ENCODE measurements at regions not wholly inside any gene's neighbourhood (a gene's known extent, or its start where the extent isn't known, plus 50 kb on each side); places are given as distances from the start of the nearest gene placed in this dataset.
A peak's percentile ranks its signal among the peaks of the same experiment; 100 is the strongest.
"Not testable (repeated sequence)": the region's sequence is repeated elsewhere in the genome, so short reads cannot be mapped to it uniquely, and the experiment has no call there.

DNA sequence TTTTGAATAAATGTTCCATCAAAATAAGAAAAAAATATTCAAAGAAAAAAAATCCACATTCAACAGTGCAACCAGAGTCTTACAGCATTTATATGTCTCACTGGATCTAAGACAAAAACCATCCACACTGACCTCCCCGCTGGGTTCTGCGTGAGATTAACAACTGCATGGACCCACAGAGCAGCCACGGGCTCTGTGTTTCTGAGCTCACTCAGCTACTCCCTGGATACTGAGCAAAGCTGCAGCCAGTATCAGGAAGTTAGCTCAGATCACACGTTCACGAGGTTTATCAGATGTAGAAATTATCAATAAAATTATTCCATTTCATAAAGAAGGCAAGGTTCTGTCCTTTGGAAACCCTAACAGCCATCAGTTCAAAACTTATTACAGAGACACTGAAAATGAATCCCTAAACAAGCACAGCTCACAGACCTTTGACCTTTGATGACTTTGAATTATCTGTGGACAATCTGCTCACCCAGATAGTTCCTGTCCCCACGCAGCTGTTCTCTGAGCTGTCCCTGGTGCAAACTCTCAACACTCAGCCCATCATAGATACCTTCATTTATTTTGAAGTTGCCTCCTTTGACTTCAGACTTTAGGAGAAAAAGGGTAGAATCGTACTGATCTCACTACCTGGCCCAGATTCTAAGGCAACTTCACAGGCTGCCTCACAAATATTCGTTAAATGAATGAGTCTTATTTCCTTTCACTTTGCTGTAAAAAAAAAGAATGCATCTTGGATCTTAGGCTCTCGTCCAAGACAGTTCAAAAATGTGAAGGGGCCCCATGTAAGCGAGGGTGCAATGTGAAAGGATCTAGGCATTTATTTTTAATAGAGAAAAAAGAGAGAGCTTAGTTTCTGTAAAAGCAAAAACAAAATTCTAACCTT lies 67.7 kb upstream of the SVIL start:
- DNase-seq (ENCODE audit: low read depth in 4 of 4, low spot score in 2 of 4): no peak

DNA sequence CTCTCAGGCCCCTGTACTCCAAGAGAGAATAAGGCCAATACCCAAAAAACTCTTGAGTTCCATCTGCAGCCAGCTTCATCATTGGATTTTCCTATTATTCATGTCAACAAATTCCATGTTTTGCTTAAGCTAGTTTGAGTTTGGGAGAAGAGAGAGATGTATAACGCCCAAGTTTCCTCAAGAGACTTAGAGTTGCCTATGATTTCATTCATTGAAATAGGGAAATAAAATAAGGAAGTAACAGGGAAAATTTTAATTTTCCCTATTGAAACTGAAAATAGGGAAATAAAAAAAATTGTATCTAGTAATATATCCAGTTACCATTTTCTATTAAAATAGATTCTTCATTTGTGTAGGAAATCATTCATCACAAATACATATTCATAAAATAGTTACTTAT lies 66.5 kb upstream of the SVIL start:
- no peak for DNase-seq (ENCODE audit: low read depth in 4 of 4, low spot score in 2 of 4)

DNA sequence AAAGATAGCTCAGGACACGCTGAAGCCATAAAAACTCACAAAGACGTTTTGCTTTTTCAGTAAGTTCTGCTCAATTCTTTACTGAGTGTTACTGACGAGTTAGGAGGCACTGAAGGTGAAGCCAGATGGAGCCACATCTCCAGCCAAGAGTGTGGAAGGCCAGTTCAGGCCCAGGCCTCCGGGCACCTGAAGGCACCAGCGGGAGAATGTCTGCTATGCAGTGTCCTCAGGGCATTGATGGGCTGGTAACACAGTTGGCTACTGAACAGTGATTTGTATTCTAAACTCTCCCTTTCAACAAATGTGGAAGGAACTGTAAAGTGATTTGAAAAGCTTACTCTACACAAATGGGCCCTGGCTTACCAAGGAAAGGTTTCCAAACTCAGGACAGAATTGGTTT lies 64.8 kb upstream of the SVIL start:
- no peak for DNase-seq (ENCODE audit: low read depth in 4 of 4, low spot score in 2 of 4)

DNA sequence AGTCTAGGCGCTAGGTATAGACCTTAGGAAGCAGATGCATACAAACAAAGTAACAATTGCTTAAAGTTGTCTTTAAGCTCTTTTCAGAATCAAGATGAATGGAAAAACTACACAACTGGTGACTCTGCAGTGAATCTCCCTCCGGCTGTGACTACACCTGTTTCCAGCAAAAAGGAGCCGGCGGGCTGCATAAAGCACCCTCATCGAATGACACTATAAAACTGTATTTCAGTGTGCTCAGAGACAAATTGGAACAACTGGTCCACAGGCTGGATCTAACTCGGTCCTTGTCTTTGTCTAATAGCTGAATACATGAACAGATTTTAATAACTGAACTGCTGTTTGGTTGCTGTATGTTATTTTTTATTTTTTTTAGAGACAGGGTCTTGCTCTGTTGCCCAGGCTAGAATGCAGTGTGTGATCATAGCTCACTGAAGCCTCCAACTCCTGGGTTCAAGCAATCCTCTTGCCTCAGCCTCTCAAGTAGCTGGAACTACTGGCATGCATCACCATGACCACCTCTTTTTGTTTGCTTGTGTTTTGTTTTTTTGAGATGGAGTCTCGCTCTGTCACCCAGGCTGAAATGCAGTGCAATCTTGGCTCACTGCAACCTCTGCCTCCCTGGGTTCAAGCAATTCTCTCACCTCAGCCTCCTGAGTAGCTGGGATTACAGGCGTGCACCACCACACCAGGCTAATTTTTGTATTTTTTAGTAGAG lies 64.2 kb upstream of the SVIL start:
- DNase-seq (ENCODE audit: low read depth in 4 of 4, low spot score in 2 of 4): no peak

- DNase-seq (ENCODE audit: low read depth in 4 of 4, low spot score in 2 of 4): not testable (repeated sequence)
Observed at GRCh38 chr10:29696581-29696980, 61.8 kb upstream of the SVIL start.

DNA sequence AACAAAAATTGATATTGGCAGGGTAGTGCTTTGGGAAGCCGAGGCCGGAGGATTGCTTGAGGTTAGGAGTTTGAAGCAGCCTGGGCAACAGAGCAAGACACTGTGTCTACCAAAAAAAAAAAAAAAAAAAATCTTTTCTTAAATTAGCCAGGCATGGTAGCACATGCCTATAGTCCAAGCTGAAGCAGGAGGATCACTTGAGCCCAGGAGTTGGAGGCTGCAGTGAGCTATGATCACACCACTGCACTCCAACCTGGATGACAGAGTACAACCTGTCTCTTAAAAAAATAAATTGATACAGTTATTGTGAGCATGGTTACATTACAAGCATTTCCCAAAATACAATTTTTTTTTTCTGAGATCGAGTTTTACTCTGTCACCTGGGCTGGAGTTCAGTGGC lies 59.4 kb upstream of the SVIL start:
- DNase-seq (ENCODE audit: low read depth in 4 of 4, low spot score in 2 of 4): no peak

GRCh38 chr10:29692121-29692539 lies 57.4 kb upstream of the SVIL start:
- DNase-seq (ENCODE audit: low read depth in 4 of 4, low spot score in 2 of 4): no peak

DNA sequence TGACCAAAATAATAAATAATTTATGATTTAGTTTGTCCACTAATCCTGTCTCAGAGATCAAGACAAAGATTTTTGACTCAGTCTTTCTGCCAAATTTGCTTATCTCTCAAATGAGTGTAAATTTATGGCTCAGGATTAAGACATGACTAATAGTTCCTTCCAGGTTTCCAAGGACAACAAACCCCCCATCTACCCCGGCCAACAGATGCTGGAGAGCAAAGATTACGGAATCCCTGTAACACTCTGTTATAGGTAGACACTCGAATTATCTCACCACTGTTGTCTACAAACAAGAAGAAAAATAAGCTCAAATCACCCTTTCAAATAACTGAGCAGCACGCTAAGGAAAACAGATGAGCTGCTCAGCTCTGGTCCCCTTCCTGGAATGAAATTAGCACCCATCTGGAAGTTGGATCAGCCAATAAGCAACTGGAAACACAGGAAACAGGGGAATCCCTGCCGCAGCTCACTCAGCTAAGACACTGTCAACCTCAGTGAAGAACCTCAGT lies 56.8 kb upstream of the SVIL start:
- DNase-seq (ENCODE audit: low read depth in 4 of 4, low spot score in 2 of 4): no peak

GRCh38 chr10:29689001-29689400 lies 54.2 kb upstream of the SVIL start:
- DNase-seq (ENCODE audit: low read depth in 4 of 4, low spot score in 2 of 4): no peak

DNA sequence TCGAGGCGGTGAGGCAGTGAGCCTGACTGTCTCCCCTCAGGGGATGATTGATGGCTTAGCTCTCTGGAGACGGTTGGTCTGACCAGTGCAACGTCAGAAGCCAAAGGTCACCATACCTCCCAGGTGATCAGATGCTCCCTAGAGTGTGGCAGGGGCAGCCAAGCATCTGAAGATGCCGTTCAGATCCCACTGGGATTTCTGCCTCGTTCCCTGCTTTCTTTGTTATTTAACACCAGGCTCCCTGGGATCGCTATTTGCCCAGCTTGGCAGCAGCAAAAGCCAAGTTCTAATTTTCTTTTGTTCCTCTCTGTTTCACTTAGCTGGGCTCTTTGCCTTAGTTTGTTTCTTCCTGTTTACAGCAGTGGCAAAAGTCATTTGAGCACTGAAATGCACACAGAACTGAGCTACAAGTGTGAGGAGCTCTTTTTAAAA lies 53.5 kb upstream of the SVIL start:
- DNase-seq (ENCODE audit: low read depth in 4 of 4, low spot score in 2 of 4): peak; percentile 51 to 69 (median 62)

GRCh38 chr10:29687421-29688164 lies 52.8 kb upstream of the SVIL start:
- no peak for DNase-seq (ENCODE audit: low read depth in 4 of 4, low spot score in 2 of 4)

DNA sequence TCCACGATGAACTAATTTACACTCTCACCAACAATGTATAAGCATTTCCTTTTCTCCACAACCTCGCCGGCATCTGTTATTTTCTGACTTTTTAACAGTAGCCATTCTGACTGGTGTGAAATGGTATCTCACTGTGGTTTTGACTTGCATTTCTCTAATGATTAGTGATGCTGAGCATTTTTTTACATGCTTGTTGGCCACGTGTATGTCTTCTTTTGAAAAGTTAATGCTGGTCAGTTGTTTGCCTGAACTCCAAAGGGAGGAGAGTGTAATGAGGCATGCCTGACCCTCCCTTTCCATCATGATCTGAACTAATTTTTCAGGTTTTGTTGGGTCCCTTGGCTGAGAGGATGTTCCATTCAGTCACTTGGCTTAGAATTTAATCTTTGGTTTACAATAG lies 50.7 kb upstream of the SVIL start:
- no peak for DNase-seq (ENCODE audit: low read depth in 4 of 4, low spot score in 2 of 4)
